ENCODE measurements at regions not wholly inside any gene's neighbourhood (a gene's known extent, or its start where the extent isn't known, plus 50 kb on each side); places are given as distances from the start of the nearest gene placed in this dataset.
A peak's percentile ranks its signal among the peaks of the same experiment; 100 is the strongest.

DNA sequence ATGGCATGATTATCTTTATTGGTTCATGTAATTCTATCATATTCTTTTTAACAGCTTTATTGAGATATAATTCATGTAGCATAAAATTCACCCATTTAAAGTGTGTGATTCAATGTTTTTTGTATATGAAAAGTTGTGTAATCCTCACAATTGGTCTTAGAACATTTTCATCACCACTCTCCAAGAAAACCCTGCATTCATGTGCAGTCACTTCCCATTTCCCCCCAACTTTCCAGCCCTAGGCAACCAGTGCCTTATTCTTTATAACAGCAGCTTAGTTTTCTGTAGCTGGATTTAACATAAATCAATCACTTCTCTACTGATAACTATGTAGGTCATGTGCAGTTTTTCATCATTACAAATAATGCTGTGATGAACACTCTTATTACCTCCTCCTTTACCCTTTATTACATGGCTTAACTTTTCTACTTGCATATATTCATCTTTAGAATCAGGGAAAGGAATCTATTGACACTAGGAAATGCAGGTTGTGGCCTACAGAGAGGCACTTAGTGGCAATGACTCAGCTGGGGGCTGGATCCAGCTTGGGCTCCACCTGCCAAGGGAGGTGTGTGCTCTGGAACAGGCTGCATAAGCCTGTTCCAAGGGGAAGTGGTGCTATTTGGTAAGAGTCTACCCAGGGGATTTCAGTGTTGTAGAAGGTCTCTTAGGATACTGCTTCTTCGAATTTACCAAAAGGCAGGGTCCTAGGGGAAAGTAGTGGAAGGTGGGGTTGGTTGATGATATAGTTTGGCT lies 89.1 kb downstream of the ETAA1 start:
- Histone ChIP-seq H3K9ac (no peak overlapping the region), H3K4me2 (0 out of 22 replicates have a peak overlapping the region, but pooled peaks of 1 of the 11 experiments have one; percentile 5), H3K27ac (no peak overlapping the region), H3K36me3 (no peaks in the 10 kb centered on the region), H4K20me1 (no peaks in the 10 kb centered on the region), H3K27me3 (no peaks in the 10 kb centered on the region), H3K9me3 (replicated peaks in 1 of 11) (peaks cover 0 to 9% (median 0%) of the 10 kb centered on the region in 11 experiments; a peak in 4 of 22 replicates), H3K4me1 (no peaks in the 10 kb centered on the region), H3K4me3 (no peak overlapping the region)
- TF ChIP-seq Cebpa-rat (IDR thresholded peaks at IDR 0.05): no peak

GRCh38 chr2:67487993-67488392 lies 90.9 kb downstream of the ETAA1 start:
- Histone ChIP-seq H3K4me3 (no peak overlapping the region), H3K36me3 (no peaks in the 10 kb centered on the region), H3K27me3 (no peaks in the 10 kb centered on the region), H4K20me1 (no peaks in the 10 kb centered on the region), H3K9me3 (replicated peaks in 1 of 11) (peaks cover 0 to 5% (median 0%) of the 10 kb centered on the region in 11 experiments; a peak in 2 of 22 replicates), H3K4me1 (no peaks in the 10 kb centered on the region), H3K9ac (no peak overlapping the region), H3K4me2 (no peak overlapping the region), H3K27ac (no peak overlapping the region)
- no peak for TF ChIP-seq Cebpa-rat (IDR thresholded peaks at IDR 0.05)

- Histone ChIP-seq H3K4me1 (no peaks in the 10 kb centered on the region), H3K4me3 (no peak overlapping the region), H3K9ac (no peak overlapping the region), H4K20me1 (no peaks in the 10 kb centered on the region), H3K27me3 (no peaks in the 10 kb centered on the region), H3K9me3 (replicated peaks in 1 of 11) (peaks cover 0 to 5% (median 0%) of the 10 kb centered on the region in 11 experiments; a peak in 2 of 22 replicates), H3K4me2 (no peak overlapping the region), H3K36me3 (no peaks in the 10 kb centered on the region), H3K27ac (no peak overlapping the region)
- TF ChIP-seq Cebpa-rat (IDR thresholded peaks at IDR 0.05): no peak
These were observed 92.3 kb downstream of the ETAA1 start for GRCh38 chr2:67489396-67489795.

DNA sequence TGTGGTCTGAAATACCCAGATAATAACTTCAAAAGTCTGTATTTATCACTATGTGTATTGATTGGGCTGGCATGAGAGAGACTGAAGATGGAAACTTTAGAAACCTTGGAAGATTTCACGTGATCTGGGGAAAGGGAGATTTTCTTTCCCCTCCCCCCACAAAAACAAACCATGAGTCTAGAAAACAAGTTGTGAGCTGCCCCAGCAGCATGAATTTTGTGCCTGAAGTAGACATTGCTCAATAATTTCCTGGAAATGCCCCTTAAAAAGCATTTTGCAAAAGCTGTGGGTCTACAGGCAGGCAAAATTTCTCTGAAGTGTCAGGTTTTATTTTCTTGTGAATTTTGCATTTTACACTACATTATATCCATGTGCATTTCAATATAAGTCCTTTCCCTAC lies 101.8 kb downstream of the ETAA1 start:
- Histone ChIP-seq H4K20me1 (no peaks in the 10 kb centered on the region), H3K36me3 (no peaks in the 10 kb centered on the region), H3K4me3 (no peak overlapping the region), H3K27me3 (no peaks in the 10 kb centered on the region), H3K9ac (no peak overlapping the region), H3K4me1 (no peaks in the 10 kb centered on the region), H3K4me2 (no peak overlapping the region), H3K27ac (no peak overlapping the region), H3K9me3 (replicated peaks in 1 of 11) (no peaks in the 10 kb centered on the region)
- TF ChIP-seq Cebpa-rat (IDR thresholded peaks at IDR 0.05): no peak

- no peak overlapping the region for H3K4me3 ChIP-seq
- H3K27me3 ChIP-seq: no peaks in the 10 kb centered on the region
- H4K20me1 ChIP-seq: no peaks in the 10 kb centered on the region
- TF ChIP-seq Cebpa-rat (IDR thresholded peaks at IDR 0.05): no peak
- no peaks in the 10 kb centered on the region for H3K36me3 ChIP-seq
- H3K9ac ChIP-seq: no peak overlapping the region
- H3K4me2 ChIP-seq: no peak overlapping the region
- H3K4me1 ChIP-seq: no peaks in the 10 kb centered on the region
- no peak overlapping the region for H3K27ac ChIP-seq
- H3K9me3 ChIP-seq (replicated peaks in 1 of 11): no peaks in the 10 kb centered on the region
These were observed 102.9 kb downstream of the ETAA1 start for GRCh38 chr2:67499989-67500388.

GRCh38 chr2:67500541-67500940 lies 103.4 kb downstream of the ETAA1 start:
- Histone ChIP-seq H3K27me3 (no peaks in the 10 kb centered on the region), H3K4me3 (no peak overlapping the region), H3K27ac (no peak overlapping the region), H3K9ac (no peak overlapping the region), H3K4me2 (no peak overlapping the region), H3K9me3 (replicated peaks in 1 of 11) (no peaks in the 10 kb centered on the region), H3K4me1 (no peaks in the 10 kb centered on the region), H3K36me3 (no peaks in the 10 kb centered on the region), H4K20me1 (no peaks in the 10 kb centered on the region)
- TF ChIP-seq Cebpa-rat (IDR thresholded peaks at IDR 0.05): no peak

- Histone ChIP-seq H3K9me3 (replicated peaks in 1 of 11) (no peaks in the 10 kb centered on the region), H3K4me1 (no peaks in the 10 kb centered on the region), H4K20me1 (no peaks in the 10 kb centered on the region), H3K4me3 (no peak overlapping the region), H3K4me2 (no peak overlapping the region), H3K9ac (no peak overlapping the region), H3K27me3 (no peaks in the 10 kb centered on the region), H3K27ac (no peak overlapping the region), H3K36me3 (no peaks in the 10 kb centered on the region)
- no peak for TF ChIP-seq Cebpa-rat (IDR thresholded peaks at IDR 0.05)
These were observed 105.4 kb downstream of the ETAA1 start for GRCh38 chr2:67502346-67503065.

DNA sequence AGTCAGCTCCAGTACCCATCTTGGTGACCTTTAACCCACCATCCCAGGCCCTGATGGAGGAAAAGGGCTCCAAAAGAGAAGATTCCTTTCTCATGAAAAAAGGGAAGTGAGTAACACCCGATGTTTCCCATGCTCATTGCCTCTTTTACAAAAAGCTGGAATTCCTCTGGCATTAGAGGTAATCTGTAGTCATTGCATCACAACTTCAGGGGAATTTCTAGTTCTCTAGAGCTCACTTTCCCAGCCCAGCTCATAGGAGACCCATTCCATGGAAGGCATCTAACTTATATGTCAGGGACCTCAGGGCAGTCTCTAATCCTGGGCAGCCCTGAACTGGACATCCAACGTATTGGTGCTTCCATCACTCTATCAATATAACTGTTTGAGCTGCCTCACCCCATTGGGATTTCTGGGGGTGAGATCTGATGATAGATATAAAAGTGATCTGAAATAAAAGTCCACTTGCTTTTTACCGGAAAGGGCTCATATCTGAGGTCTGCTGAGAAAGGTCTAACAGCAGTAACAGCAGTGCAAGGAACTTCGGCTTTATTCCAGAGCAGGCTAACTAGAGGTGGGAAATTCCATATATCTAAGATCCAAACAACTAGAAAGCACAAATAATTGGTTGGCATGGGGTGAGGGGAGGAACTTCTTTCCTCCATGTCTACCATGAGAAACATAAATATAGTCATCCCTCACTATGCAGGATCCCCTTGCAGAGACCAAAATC lies 106.1 kb downstream of the ETAA1 start:
- H3K4me1 ChIP-seq: no peaks in the 10 kb centered on the region
- H3K36me3 ChIP-seq: no peaks in the 10 kb centered on the region
- H3K9ac ChIP-seq: no peak overlapping the region
- no peak overlapping the region for H3K27ac ChIP-seq
- no peaks in the 10 kb centered on the region for H3K27me3 ChIP-seq
- H3K4me3 ChIP-seq: no peak overlapping the region
- no peaks in the 10 kb centered on the region for H4K20me1 ChIP-seq
- TF ChIP-seq Cebpa-rat (IDR thresholded peaks at IDR 0.05): no peak
- no peaks in the 10 kb centered on the region for H3K9me3 ChIP-seq (replicated peaks in 1 of 11)
- H3K4me2 ChIP-seq: no peak overlapping the region

DNA sequence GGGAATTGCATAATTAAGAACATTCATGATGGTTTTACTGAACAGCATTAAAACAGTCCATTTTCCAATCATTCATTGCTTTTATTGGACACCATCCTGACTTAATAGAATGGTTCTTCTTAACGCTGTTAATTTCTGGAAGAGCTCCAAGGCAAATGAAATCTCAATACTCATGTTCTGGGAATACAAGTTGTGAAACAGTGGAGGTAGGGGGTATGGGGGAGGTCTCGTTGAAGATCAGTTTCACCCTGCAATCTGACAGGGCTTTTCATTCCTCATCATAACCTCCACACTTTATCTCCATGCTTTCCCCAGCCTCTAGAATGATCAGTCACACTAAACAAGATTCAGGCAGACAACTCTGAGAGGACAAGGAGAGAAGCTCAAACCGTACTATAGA lies 113.6 kb downstream of the ETAA1 start:
- Histone ChIP-seq H3K27me3 (no peaks in the 10 kb centered on the region), H3K9ac (no peak overlapping the region), H4K20me1 (no peaks in the 10 kb centered on the region), H3K4me1 (no peaks in the 10 kb centered on the region), H3K27ac (no peak overlapping the region), H3K36me3 (no peaks in the 10 kb centered on the region), H3K4me2 (no peak overlapping the region), H3K9me3 (replicated peaks in 1 of 11) (no peaks in the 10 kb centered on the region), H3K4me3 (no peak overlapping the region)
- TF ChIP-seq Cebpa-rat (IDR thresholded peaks at IDR 0.05): no peak
